SK-N-MC (cell line): ENCODE measurements at regions not wholly inside any gene's neighbourhood (a gene's known extent, or its start where the extent isn't known, plus 50 kb on each side); places are given as distances from the start of the nearest gene placed in this dataset.

Source experiments
- EZH2 ChIP-seq: fragments of 200-600 bp; sonication (generic); IDR thresholded peaks from one replicate; pipeline ENCODE4 v1.6.1; 2017; ENCODE audit warnings: antibody characterized with exemption
- POLR2AphosphoS5 ChIP-seq: IDR thresholded peaks from 2 replicates; pipeline ENCODE4 v1.6.1; 2012; ENCODE audit warnings: mild to moderate bottlenecking, low read depth, low read length, borderline replicate concordance

DNA sequence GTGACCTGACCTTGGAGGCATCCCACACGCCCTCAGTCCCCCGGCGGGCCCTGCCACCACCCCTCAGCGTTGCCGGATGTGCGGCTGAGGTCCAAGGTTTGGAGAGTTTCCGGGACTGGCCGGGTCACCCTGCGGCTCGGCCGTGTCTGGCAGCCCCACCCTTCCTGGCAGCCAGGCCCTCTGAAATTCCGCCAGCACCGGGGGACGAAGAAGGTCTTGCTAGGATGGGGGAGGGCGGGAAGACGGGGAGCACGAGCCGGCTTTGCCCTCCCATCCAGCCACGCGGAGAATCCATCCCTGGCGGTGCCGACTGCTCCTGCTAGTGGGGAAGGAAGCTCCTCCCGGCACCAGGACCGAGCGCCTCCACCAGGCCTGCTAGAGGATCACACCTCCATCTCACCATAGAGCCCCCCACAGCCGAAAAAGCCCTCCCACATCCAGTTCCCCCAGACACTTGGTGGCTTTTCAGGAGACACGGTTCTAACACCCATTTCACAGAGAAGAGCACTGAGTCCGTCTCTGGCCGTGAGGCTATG lies 81.5 kb downstream of the CPN2 start:
- TF ChIP-seq POLR2AphosphoS5 (no peak), EZH2 (no peak)
